HepG2 (cell line): ENCODE measurements at regions not wholly inside any gene's neighbourhood (a gene's known extent, or its start where the extent isn't known, plus 50 kb on each side); places are given as distances from the start of the nearest gene placed in this dataset.

Experiments used
- ATAC-seq: fragments of 200-7000 bp; cut with Tn5 transposase; 3 replicates; pipeline ENCODE4 v1.9.1; 2020; ENCODE audit warnings: mild to moderate bottlenecking, moderate library complexity
- BruUV-seq: library from RNA; stranded (reverse); fragments of 400-500 nt; replicated peaks from 2 replicates; lab custom pipeline; 2021; lab: Mats Ljungman, UMichigan
- CTCF ChIA-PET: fragments of 300-600 bp; formaldehyde crosslinking; extraction: SDS; loops from one replicate; lab custom pipeline; 2021; ENCODE audit warnings: low total read pairs, inconsistent platforms, low intra/inter-chr PET ratio; lab: Yijun Ruan, JAX
- POLR2A ChIA-PET: fragments of 350-600 bp; sonication (Branson Sonifier 250); formaldehyde crosslinking; loops from one replicate; lab custom pipeline; 2020; ENCODE audit warnings: antibody characterized with exemption, inconsistent platforms; lab: Yijun Ruan, JAX
- DNase-seq: peaks from one replicate; pipeline ENCODE4 v3.0.0-alpha.2; 2015; ENCODE audit warnings: low spot score
- FAIRE-seq: peaks from 3 replicates; lab custom pipeline; 2011; peaks lifted over from hg19 to GRCh38; lab: Jason Lieb, UNC
- H2AFZ ChIP-seq: one replicate; pipeline ENCODE4 v1.6.1; 2011; ENCODE audit warnings: low read length, inconsistent platforms
- H3K27ac ChIP-seq: fragments of 300-600 bp; 3 replicates; pipeline ENCODE4 v1.8.0; 2011; ENCODE audit warnings: mixed run types, mild to moderate bottlenecking, mixed read lengths, low read length, inconsistent platforms; ENCODE audit not compliant: insufficient read depth; ENCODE audit errors: extremely low read length
- H3K27me3 ChIP-seq, 2 experiments: fragments of 200-600 bp in 1 of 2; 2 replicates in 1 of 2; 3 replicates in 1 of 2; pipeline versions ENCODE4 v1.6.0 to v1.8.0; 2011; ENCODE audit warnings: low read length in 2 of 2, mild to moderate bottlenecking in 2 of 2, moderate library complexity in 2 of 2, inconsistent platforms in 1 of 2; ENCODE audit not compliant: insufficient read depth in 2 of 2, control insufficient read depth in 1 of 2
- H3K36me3 ChIP-seq, 2 experiments: fragments of 200-600 bp in 1 of 2; replicated peaks in 1 of 2; 2 replicates in 1 of 2; 3 replicates in 1 of 2; pipeline versions ENCODE4 v1.5.1 to v1.8.0; 2011; ENCODE audit warnings: low read length in 2 of 2, inconsistent platforms in 1 of 2; ENCODE audit not compliant: insufficient read depth in 2 of 2, control insufficient read depth in 1 of 2
- H3K4me1 ChIP-seq: 2 replicates; pipeline ENCODE4 v1.5.1; 2012; ENCODE audit warnings: low read length, inconsistent platforms; ENCODE audit not compliant: insufficient read depth
- H3K4me2 ChIP-seq: 2 replicates; pipeline ENCODE4 v1.6.0; 2011; ENCODE audit warnings: low read depth, low read length, inconsistent platforms
- H3K4me3 ChIP-seq, 3 experiments: fragments of 200-600 bp in 1 of 3; sonication (generic), shearing (Covaris generic) in 1 of 3; replicated peaks in 1 of 3; 2 replicates each; pipeline ENCODE4 v1.5.1; 2011 to 2016; ENCODE audit warnings: low read length in 3 of 3, inconsistent platforms in 2 of 3, low read depth in 2 of 3, mild to moderate bottlenecking in 2 of 3, control low read depth in 1 of 3, mixed read lengths in 1 of 3; ENCODE audit not compliant: insufficient read depth in 1 of 3
- H3K79me2 ChIP-seq: one replicate; pipeline ENCODE4 v1.6.1; 2011; ENCODE audit warnings: low read length, inconsistent platforms; ENCODE audit not compliant: insufficient read depth
- H3K9ac ChIP-seq: 2 replicates; pipeline ENCODE4 v1.6.0; 2011; ENCODE audit warnings: mild to moderate bottlenecking, low read depth, low read length, inconsistent platforms; ENCODE audit not compliant: insufficient read depth
- H3K9me3 ChIP-seq: 2 replicates; pipeline ENCODE4 v1.5.1; 2012; ENCODE audit warnings: mild to moderate bottlenecking, low read length
- H4K20me1 ChIP-seq: 2 replicates; pipeline ENCODE4 v1.6.0; 2011; ENCODE audit warnings: inconsistent platforms, mild to moderate bottlenecking, low read length, moderate library complexity; ENCODE audit not compliant: insufficient read depth
- EED ChIP-seq: sonication (generic); formaldehyde crosslinking; IDR thresholded peaks from 2 replicates; pipeline ENCODE4 v1.5.0; 2020; ENCODE audit warnings: mild to moderate bottlenecking, missing genetic modification reagents
- EP300 ChIP-seq, 3 experiments: sonication (generic) in 1 of 3; formaldehyde crosslinking in 1 of 3; IDR thresholded peaks; 2 replicates each; pipeline versions ENCODE4 v1.5.1 to v1.6.1; 2011 to 2020; ENCODE audit warnings: low read depth in 2 of 3, low read length in 2 of 3, borderline replicate concordance in 1 of 3, improper control_type of control experiment in 1 of 3, mild to moderate bottlenecking in 1 of 3, missing genetic modification reagents in 1 of 3, moderate library complexity in 1 of 3
- HNRNPLL ChIP-seq: fragments of 200-400 bp; formaldehyde crosslinking; IDR thresholded peaks from 2 replicates; pipeline ENCODE4 v1.6.1; 2017; ENCODE audit warnings: mild to moderate bottlenecking, low read depth, low read length; ENCODE audit not compliant: poor library complexity, severe bottlenecking
- RBM22 ChIP-seq: fragments of 200-400 bp; formaldehyde crosslinking; optimal IDR thresholded peaks from 2 replicates; pipeline ENCODE3; 2017; ENCODE audit warnings: mild to moderate bottlenecking, low read length, moderate library complexity
- SMAD9 ChIP-seq: sonication (generic); formaldehyde crosslinking; IDR thresholded peaks from 2 replicates; pipeline ENCODE4 v1.5.1; 2020; ENCODE audit warnings: mild to moderate bottlenecking, missing genetic modification reagents
- ZNF260 ChIP-seq: sonication (generic); formaldehyde crosslinking; IDR thresholded peaks from 2 replicates; pipeline ENCODE4 v1.4.0; 2020; ENCODE audit warnings: missing genetic modification reagents, low read depth, mild to moderate bottlenecking, borderline replicate concordance
- ZNF558 ChIP-seq: sonication (generic); formaldehyde crosslinking; IDR thresholded peaks from 2 replicates; pipeline ENCODE4 v1.9.0; 2022; ENCODE audit warnings: mild to moderate bottlenecking, missing genetic modification reagents, borderline replicate concordance
- ZNF687 ChIP-seq: sonication (generic); formaldehyde crosslinking; IDR thresholded peaks from 2 replicates; pipeline ENCODE4 v1.5.1; 2020; ENCODE audit warnings: mild to moderate bottlenecking, missing genetic modification reagents, moderate library complexity
- WGBS: methylation state at CpG from one replicate; pipeline ENCODE4 v1.1.6; 2017; ENCODE audit warnings: low lambda C conversion rate; 5-methylcytosine and 5-hydroxymethylcytosine counted together
- in situ Hi-C: cut with HindIII; loops from 2 replicates; pipeline ENCODE4 v1.10.0; 2017; ENCODE audit warnings: low pct_unique_long_range_greater_than_20kb; ENCODE audit not compliant: extremely low pct_ligation_motif_present
- intact Hi-C: fragments of 100-400 bp; cut with micrococcal nuclease; formaldehyde crosslinking; loops from one replicate; pipeline ENCODE4 v1.10.0; 2022; ENCODE audit not compliant: unreplicated experiment
- TF ChIP-seq, protein P1 (sequence below): sonication (generic); formaldehyde crosslinking; IDR thresholded peaks from 2 replicates; pipeline ENCODE4 v1.4.0; 2020; ENCODE audit warnings: mild to moderate bottlenecking, low read depth, missing genetic modification reagents
- TF ChIP-seq, protein P2 (sequence below): sonication (generic); formaldehyde crosslinking; IDR thresholded peaks from 2 replicates; pipeline ENCODE4 v1.5.1; 2020; ENCODE audit warnings: missing genetic modification reagents, mild to moderate bottlenecking, borderline replicate concordance
- TF ChIP-seq, protein P3 (sequence below): fragments of 450-650 bp; IDR thresholded peaks from 2 replicates; pipeline ENCODE4 v1.6.1; 2016

GRCh38 chr6:41489120-41489851, 56.9 kb upstream of the FOXP4 start:
- H3K4me3 ChIP-seq: no peak overlapping the region
- H3K27ac ChIP-seq: no peak overlapping the region
- H3K4me1 ChIP-seq: peaks cover 54% of the 10 kb centered on the region
- FAIRE-seq (no peak), DNase-seq (no peak), ATAC-seq (no peak)
- no peaks in the 10 kb centered on the region for H4K20me1 ChIP-seq
- no peaks in the 10 kb centered on the region for H3K9me3 ChIP-seq
- POLR2A ChIA-PET: interaction anchor here (0.8 to 1.3 kb wide), 5 partner anchors 9 to 34 kb away, joined by 3 to 6 read pairs (median 5); no protein-coding TSS in a partner anchor
- BruUV-seq: no TSS peak
- 36% methylated on average over 16 of the region's 16 CpGs for WGBS
- H3K27me3 ChIP-seq: peaks cover 9 to 52% of the 10 kb centered on the region in 2 experiments
- CTCF ChIA-PET: no interaction called here
- H3K79me2 ChIP-seq: no peaks in the 10 kb centered on the region
- H3K9ac ChIP-seq: no peak overlapping the region
- H3K4me2 ChIP-seq: peak overlapping the region; percentile 32
- intact Hi-C loops (no loop called here), in situ Hi-C loops (no loop called here)
- no peaks in the 10 kb centered on the region for H3K36me3 ChIP-seq
- no peak overlapping the region for H2AFZ ChIP-seq
- TF ChIP-seq HNRNPLL (peak; percentile 29), ZNF260 (no peak), ZNF687 (CRISPR knock-in tag) (0 out of 2 replicates have a peak, but pooled peaks have one; percentile 14), EED (peak; percentile 43; the same call in 1 of the 2 replicates), SMAD9 (CRISPR knock-in tag) (no peak), RBM22 (no peak), ZNF558 (CRISPR knock-in tag) (no peak), EP300 (IDR thresholded peaks at IDR 0.05; ENCODE audit: low read depth in 2 of 2, low read length in 2 of 2) (no peak), EP300 (CRISPR knock-in tag; IDR thresholded peaks at IDR 0.05; ENCODE audit: borderline replicate concordance) (no peak)
- TF ChIP-seq, protein P1, sequence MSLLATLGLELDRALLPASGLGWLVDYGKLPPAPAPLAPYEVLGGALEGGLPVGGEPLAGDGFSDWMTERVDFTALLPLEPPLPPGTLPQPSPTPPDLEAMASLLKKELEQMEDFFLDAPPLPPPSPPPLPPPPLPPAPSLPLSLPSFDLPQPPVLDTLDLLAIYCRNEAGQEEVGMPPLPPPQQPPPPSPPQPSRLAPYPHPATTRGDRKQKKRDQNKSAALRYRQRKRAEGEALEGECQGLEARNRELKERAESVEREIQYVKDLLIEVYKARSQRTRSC: no peak
- TF ChIP-seq, protein P2, sequence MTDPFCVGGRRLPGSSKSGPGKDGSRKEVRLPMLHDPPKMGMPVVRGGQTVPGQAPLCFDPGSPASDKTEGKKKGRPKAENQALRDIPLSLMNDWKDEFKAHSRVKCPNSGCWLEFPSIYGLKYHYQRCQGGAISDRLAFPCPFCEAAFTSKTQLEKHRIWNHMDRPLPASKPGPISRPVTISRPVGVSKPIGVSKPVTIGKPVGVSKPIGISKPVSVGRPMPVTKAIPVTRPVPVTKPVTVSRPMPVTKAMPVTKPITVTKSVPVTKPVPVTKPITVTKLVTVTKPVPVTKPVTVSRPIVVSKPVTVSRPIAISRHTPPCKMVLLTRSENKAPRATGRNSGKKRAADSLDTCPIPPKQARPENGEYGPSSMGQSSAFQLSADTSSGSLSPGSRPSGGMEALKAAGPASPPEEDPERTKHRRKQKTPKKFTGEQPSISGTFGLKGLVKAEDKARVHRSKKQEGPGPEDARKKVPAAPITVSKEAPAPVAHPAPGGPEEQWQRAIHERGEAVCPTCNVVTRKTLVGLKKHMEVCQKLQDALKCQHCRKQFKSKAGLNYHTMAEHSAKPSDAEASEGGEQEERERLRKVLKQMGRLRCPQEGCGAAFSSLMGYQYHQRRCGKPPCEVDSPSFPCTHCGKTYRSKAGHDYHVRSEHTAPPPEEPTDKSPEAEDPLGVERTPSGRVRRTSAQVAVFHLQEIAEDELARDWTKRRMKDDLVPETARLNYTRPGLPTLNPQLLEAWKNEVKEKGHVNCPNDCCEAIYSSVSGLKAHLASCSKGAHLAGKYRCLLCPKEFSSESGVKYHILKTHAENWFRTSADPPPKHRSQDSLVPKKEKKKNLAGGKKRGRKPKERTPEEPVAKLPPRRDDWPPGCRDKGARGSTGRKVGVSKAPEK: no peak
- TF ChIP-seq, protein P3, sequence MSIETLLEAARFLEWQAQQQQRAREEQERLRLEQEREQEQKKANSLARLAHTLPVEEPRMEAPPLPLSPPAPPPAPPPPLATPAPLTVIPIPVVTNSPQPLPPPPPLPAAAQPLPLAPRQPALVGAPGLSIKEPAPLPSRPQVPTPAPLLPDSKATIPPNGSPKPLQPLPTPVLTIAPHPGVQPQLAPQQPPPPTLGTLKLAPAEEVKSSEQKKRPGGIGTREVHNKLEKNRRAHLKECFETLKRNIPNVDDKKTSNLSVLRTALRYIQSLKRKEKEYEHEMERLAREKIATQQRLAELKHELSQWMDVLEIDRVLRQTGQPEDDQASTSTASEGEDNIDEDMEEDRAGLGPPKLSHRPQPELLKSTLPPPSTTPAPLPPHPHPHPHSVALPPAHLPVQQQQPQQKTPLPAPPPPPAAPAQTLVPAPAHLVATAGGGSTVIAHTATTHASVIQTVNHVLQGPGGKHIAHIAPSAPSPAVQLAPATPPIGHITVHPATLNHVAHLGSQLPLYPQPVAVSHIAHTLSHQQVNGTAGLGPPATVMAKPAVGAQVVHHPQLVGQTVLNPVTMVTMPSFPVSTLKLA: peak; percentile 72
